ENCODE measurements at regions not wholly inside any gene's neighbourhood (a gene's known extent, or its start where the extent isn't known, plus 50 kb on each side); places are given as distances from the start of the nearest gene placed in this dataset.

DNA sequence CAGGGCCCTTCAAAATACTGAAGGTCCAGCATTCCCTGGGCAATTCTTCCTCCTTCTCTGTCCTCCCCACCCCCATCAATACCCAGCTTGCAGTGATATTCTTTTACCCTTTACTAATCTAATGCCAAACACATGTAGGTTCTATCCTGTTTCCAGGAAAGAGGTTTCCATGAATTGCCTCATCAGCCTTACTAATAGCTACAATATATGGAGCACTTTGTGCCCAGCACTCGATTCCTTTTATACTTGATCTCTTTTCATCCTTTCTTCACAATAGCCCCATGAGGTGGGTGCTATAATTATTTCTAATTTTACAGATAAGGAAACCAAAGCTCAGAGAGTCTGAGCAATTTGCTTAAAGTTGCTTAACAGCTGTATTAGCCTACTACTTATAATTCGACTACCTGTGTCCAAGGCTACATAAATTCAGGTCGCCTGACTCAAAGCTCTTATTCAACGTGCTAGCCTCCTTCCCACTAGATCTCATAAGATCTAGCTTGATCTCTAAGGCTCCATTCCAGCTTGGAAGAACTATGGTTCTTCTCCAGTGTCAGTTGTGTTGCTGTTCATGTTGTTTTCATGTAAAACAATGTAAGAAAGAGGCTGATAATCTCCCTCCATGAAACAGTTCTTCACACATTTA, 229.6 kb upstream of the PGRMC2 start (continued):
- TF ChIP-seq ZBTB8A (IDR thresholded peaks at IDR 0.05; ENCODE audit: partially characterized antibody), result no peak
- TF ChIP-seq, protein P1, sequence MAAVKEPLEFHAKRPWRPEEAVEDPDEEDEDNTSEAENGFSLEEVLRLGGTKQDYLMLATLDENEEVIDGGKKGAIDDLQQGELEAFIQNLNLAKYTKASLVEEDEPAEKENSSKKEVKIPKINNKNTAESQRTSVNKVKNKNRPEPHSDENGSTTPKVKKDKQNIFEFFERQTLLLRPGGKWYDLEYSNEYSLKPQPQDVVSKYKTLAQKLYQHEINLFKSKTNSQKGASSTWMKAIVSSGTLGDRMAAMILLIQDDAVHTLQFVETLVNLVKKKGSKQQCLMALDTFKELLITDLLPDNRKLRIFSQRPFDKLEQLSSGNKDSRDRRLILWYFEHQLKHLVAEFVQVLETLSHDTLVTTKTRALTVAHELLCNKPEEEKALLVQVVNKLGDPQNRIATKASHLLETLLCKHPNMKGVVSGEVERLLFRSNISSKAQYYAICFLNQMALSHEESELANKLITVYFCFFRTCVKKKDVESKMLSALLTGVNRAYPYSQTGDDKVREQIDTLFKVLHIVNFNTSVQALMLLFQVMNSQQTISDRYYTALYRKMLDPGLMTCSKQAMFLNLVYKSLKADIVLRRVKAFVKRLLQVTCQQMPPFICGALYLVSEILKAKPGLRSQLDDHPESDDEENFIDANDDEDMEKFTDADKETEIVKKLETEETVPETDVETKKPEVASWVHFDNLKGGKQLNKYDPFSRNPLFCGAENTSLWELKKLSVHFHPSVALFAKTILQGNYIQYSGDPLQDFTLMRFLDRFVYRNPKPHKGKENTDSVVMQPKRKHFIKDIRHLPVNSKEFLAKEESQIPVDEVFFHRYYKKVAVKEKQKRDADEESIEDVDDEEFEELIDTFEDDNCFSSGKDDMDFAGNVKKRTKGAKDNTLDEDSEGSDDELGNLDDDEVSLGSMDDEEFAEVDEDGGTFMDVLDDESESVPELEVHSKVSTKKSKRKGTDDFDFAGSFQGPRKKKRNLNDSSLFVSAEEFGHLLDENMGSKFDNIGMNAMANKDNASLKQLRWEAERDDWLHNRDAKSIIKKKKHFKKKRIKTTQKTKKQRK (IDR thresholded peaks at IDR 0.05; ENCODE audit: borderline replicate concordance, low read depth, low read length), result no peak
- TF ChIP-seq SIRT6 (IDR thresholded peaks at IDR 0.05; ENCODE audit: low read depth, low read length), result no peak
- TF ChIP-seq ZNF584 (CRISPR knock-in tag; IDR thresholded peaks at IDR 0.05; ENCODE audit: low read depth), result no peak
- TF ChIP-seq, protein P2, sequence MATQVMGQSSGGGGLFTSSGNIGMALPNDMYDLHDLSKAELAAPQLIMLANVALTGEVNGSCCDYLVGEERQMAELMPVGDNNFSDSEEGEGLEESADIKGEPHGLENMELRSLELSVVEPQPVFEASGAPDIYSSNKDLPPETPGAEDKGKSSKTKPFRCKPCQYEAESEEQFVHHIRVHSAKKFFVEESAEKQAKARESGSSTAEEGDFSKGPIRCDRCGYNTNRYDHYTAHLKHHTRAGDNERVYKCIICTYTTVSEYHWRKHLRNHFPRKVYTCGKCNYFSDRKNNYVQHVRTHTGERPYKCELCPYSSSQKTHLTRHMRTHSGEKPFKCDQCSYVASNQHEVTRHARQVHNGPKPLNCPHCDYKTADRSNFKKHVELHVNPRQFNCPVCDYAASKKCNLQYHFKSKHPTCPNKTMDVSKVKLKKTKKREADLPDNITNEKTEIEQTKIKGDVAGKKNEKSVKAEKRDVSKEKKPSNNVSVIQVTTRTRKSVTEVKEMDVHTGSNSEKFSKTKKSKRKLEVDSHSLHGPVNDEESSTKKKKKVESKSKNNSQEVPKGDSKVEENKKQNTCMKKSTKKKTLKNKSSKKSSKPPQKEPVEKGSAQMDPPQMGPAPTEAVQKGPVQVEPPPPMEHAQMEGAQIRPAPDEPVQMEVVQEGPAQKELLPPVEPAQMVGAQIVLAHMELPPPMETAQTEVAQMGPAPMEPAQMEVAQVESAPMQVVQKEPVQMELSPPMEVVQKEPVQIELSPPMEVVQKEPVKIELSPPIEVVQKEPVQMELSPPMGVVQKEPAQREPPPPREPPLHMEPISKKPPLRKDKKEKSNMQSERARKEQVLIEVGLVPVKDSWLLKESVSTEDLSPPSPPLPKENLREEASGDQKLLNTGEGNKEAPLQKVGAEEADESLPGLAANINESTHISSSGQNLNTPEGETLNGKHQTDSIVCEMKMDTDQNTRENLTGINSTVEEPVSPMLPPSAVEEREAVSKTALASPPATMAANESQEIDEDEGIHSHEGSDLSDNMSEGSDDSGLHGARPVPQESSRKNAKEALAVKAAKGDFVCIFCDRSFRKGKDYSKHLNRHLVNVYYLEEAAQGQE (IDR thresholded peaks at IDR 0.05; ENCODE audit: borderline replicate concordance), result no peak; the same call in 1 of the 2 replicates
- TF ChIP-seq, protein P2 (CRISPR knock-in tag; IDR thresholded peaks at IDR 0.05; ENCODE audit: low read depth), result no peak
- TF ChIP-seq, protein P3, sequence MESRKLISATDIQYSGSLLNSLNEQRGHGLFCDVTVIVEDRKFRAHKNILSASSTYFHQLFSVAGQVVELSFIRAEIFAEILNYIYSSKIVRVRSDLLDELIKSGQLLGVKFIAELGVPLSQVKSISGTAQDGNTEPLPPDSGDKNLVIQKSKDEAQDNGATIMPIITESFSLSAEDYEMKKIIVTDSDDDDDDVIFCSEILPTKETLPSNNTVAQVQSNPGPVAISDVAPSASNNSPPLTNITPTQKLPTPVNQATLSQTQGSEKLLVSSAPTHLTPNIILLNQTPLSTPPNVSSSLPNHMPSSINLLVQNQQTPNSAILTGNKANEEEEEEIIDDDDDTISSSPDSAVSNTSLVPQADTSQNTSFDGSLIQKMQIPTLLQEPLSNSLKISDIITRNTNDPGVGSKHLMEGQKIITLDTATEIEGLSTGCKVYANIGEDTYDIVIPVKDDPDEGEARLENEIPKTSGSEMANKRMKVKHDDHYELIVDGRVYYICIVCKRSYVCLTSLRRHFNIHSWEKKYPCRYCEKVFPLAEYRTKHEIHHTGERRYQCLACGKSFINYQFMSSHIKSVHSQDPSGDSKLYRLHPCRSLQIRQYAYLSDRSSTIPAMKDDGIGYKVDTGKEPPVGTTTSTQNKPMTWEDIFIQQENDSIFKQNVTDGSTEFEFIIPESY (CRISPR knock-in tag; IDR thresholded peaks at IDR 0.05), result no peak
- no peak for TF ChIP-seq NR4A1 (CRISPR knock-in tag; IDR thresholded peaks at IDR 0.05)
- no peak for TF ChIP-seq NR4A1 (tag; IDR thresholded peaks at IDR 0.05)
- TF ChIP-seq PHB2 (IDR thresholded peaks at IDR 0.05; ENCODE audit: low read depth), result no peak
